GM18519 (cell line): ENCODE measurements at regions not wholly inside any gene's neighbourhood (a gene's known extent, or its start where the extent isn't known, plus 50 kb on each side); places are given as distances from the start of the nearest gene placed in this dataset.
A peak's percentile ranks its signal among the peaks of the same experiment; 100 is the strongest.

Experiments used
- ATAC-seq: cut with Tn5 transposase; IDR thresholded peaks from one replicate; pipeline ENCODE4 v1.9.1; 2021; ENCODE audit warnings: mild to moderate bottlenecking, moderate library complexity; ENCODE audit not compliant: unreplicated experiment, low FRiP score

DNA sequence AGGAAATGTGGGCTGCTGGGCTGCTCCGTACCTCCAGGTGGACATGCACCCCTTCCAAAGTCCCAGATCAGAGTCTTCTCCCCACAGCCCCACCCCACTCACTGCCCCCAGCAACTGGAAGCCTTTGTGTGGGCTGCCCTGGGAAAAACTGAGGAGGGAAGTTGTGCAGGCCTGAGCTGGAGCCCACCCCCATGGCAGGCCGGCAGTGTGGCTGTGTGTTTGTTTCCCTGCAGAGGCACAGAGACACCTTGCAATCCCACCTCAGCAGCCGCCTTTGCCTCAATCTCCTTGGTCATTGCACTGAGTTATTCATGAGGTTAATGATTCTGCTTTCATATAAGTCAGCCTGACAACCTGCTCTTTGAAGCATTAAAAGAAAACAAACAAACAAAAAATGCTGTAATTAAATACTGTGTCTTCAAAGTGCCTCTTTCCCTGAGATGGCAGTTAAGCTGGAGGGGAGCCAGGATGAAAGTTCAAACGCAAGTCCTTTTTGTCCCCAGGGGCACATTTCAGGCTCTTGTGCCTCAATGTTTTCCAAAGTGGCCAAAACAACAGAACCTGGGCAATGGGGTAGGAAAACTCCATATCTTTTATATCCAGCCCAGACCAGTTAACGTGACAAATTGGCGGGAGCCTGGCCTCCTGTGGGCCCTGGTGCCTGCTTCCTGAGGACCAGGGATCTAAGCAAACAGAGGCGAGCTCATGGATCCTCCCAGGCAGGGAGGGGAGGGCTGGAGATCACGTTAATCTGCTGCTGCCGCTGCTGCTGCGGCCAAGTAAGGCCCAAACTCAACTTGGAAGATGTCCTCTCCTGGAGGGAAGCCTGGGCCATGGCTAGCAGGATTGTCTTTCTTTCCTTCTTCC, 51.9 kb upstream of the TSPAN11 start:
- no peak for ATAC-seq

DNA sequence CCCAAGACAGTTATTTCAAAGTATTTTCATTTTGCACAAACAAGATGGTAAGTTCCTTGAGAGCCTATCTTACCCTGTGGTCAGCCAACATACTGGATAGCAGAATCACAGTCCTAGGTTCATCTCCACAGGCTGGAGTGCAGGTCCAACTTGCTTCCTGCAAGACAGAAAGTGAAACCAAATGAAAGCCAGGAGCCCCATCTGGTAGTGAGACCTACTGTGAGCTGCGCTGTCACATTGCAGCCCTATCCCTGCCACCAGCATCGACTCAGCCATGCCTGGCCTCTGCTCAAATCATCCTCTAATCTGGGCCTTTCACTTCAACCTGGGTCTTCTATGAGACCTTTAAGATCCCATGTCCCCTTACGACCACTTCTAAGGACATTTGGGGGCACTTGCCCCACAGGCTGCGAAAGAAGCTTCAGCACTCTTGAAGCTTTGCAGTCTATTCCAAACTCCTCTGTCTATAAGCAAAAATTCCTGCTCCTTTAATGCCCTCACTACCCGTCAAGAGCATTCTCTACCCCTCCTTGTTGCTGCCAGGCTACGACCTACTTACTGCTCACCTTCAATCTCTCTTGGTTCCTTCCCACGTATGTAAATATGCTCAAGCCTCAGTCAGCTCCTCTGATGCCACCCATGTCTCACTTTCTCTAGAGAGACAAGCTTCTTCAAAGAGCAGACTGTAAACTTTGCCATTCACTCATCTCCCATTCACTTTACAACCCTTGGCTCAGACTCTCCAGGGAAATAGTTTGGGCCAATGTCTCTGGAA, 55.9 kb upstream of the TSPAN11 start:
- ATAC-seq, result no peak

GRCh38 chr12:30867415-30867814, 59.1 kb upstream of the TSPAN11 start:
- no peak for ATAC-seq

- no peak for ATAC-seq
Observed at GRCh38 chr12:30866256-30866655, 60.3 kb upstream of the TSPAN11 start.

DNA sequence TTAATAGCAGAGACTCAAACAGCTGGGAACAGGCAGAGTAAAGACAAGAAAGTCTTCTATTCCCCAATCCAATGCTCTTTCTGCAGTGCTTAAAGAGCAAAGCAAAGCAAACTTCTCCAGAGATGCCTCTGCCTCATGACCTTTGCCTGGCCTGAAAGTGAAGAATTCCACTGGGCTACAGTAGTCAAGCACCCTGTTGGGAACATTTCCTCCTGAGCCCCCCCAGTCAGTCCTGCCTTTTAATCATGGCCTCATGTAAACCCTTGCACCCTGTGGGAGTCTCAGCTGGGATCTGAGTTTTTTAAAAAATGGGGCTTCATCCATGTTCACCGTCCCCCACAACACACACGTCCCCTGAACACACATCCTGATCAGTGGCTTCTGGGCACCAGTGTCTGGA, 62.7 kb upstream of the TSPAN11 start:
- no peak for ATAC-seq

DNA sequence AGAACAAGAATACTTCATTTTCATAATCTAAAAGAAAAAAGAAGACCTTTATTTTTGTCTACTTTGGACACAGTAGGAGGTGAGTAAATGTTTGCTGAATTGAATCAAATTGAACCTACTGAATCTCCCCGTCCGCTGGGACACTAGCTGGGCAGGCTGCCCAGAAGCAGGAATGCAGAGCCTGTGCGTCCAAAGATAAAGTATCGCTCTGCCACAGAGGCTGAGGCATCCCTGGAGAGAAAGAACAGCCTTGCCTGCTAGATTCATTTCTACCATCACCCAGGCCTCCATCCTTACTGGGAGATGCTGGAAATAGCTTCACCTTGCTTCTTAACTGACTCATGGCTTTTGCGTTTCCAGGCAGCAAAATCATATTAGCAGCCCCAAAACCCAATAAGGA, 64.1 kb upstream of the TSPAN11 start:
- no peak for ATAC-seq

- no peak for ATAC-seq
Observed at GRCh38 chr12:30859226-30859625, 67.3 kb upstream of the TSPAN11 start.

GRCh38 chr12:30858471-30858870, 68.1 kb upstream of the TSPAN11 start:
- peak; percentile 74 for ATAC-seq

GRCh38 chr12:30853561-30854133, 72.9 kb upstream of the TSPAN11 start:
- no peak for ATAC-seq

DNA sequence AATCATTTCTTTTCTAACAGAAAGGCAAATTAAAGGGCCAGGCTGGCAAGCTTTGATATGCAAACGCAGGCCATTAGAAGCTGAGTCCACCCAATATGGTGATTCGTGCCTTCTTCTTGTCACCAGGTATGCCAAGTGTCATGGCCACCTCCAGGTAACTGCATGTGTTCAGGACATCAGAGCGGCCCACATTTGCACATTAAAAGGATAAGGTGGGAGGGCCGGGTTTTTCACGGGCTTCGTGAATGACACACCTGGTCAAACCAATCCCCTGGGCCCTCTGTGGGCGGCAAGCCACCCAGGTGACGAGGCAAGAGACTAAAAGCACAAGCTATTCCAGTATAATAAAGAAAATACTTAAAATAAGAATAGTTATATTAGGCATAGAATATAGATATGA, 75.9 kb upstream of the TSPAN11 start:
- ATAC-seq, result no peak

DNA sequence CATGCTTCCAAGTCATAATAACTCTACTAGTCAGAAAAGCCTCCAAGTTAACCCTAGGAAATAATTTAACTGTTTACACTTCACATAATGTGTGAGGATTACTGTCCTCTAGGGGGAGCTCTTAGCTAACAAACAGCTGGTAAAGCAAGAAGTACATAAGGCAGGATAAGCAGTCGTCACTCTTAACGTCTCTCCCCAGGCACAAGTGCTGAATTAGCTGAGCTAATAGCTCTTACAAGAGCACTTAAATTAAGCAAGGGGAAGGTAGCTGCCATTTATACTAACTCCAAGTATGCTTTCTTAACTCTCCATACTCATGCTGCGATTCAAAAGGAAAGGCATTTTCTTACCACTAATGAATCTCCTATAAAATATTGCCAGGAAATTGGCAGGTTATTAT, 79.3 kb upstream of the TSPAN11 start:
- no peak for ATAC-seq

DNA sequence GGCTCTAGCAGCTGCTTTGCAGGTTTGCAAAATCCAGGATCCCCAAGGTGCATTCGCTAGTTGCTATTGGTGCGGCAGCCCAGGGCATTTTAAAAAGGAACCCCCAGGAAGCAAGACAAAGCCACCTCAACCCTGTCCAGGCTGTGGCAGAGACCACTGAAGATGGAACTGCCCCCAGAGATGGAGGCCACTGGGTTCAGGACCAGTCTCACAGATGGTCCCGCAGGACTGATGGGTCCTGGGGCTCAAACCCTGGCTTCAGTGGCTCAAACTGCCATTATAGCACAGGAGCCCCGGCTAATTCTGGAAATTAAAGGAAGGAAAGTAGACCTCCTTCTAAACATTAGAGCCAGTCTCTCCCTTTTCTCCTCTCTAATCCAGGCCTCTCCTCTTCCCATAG, 79.8 kb upstream of the TSPAN11 start:
- no peak for ATAC-seq

DNA sequence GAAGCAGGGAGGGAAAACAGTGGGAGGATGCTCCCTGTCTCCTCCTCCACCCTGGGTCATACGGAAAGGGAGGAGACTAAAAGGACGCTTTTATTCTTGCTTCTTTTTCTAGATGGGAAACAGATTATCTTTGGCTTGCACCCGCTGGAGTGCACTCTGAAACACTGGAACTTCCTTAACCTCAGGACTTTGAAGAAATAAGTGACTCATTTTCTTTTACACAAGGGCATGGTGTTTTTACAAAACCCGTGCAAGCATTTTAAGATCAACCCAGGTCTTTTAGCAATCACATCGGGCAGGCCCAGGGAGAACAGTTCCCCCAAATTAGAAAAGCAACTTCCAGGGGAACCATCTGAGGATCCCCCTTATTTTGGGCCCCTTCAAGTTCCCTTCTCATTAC, 80.9 kb upstream of the TSPAN11 start:
- no peak for ATAC-seq

DNA sequence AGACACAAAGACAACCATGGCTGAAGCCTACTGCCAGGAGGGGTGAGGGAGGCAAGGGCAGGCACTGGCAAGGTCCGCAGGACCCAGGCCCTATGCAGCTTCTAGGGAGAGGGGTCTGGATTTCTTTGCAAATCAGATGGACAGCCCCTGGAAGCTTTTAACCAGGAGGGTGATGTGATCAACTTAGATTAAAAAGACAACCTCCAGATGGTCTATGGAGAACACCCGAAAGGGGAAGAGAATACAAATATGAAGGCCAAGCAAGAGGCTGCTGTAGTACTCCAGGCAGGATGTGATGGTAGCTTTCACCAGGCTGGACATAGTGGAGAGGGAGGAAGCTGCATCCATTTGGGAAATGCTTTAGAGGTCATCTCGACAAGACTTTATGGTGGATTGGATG, 83.3 kb upstream of the TSPAN11 start:
- ATAC-seq, result no peak

DNA sequence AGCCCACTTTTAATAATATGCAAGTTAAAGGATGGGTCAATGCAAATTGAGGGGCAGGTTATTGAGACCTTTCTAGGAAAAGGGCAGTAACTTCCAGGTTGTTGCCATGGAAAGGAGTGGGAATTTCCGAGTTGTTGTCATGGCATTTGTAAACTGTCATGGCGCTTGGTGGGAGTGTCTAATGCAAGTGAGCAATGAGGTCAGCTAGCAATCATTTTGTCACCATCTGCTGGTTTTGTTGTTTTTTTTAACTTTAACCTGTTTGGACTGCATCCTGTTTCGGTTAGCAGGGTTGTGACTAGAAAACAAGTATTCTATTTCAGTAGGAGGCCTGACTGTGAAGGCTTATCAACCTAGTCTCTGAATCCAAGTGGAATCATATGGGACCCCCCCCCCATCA, 85.8 kb upstream of the TSPAN11 start:
- no peak for ATAC-seq

GRCh38 chr12:30839643-30840220, 85.0 kb upstream of the CAPRIN2 start:
- no peak for ATAC-seq

DNA sequence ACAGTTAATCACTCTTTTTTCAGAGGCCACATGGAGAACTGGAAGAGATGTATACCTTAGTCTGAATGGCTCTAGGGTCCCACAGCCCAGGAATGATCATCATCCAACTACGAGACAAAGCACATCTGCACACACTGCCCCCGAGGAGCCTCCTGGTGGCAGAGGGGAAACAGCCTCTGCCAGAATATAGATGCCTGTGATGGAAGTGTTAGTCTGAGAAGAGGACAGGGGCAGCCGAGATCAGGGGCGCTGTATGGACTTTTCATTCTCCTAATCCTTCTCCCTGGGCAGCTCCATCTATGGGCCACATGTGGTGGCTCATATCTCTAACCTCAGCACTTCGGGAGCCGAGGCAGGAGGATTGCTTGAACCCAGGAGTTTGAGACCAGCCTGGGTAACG, 82.8 kb upstream of the CAPRIN2 start:
- no peak for ATAC-seq

- no peak for ATAC-seq
Observed at GRCh38 chr12:30836656-30837445, 82.1 kb upstream of the CAPRIN2 start.

GRCh38 chr12:30835216-30835615, 80.5 kb upstream of the CAPRIN2 start:
- no peak for ATAC-seq

DNA sequence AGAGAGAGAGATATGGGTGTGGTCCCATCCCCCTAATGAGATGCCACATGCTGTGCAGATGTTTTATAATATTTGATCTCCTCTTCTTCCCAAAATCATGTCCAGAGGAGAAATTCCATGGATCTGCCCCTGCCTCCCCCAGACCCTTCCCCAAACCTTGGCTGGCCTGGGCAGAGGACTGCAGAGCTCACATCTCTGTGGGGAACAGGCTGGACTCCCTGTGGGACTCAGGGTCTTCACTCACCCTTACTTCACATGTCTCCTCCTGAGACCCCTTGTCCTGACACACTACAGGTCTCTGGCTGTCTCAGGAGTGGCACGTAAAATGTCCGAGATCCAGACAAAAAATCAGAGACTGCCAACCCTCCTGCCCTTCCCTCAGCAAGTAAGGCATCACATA, 76.0 kb upstream of the CAPRIN2 start:
- no peak for ATAC-seq
